DOHH2 (cell line): ENCODE measurements at regions not wholly inside any gene's neighbourhood (a gene's known extent, or its start where the extent isn't known, plus 50 kb on each side); places are given as distances from the start of the nearest gene placed in this dataset.

Experiments
- H3F3A ChIP-seq: fragments of 200-600 bp; sonication (generic), shearing (Covaris generic); 2 replicates; pipeline ENCODE4 v1.6.0; 2016; ENCODE audit warnings: antibody characterized with exemption, mild to moderate bottlenecking; ENCODE audit not compliant: control insufficient read depth, insufficient read depth
- H3K27ac ChIP-seq: fragments of 200-600 bp; sonication (generic); 2 replicates; pipeline ENCODE4 v1.5.1; 2014; ENCODE audit warnings: low read depth, mild to moderate bottlenecking, low read length, moderate library complexity
- H3K27me3 ChIP-seq: fragments of 200-600 bp; sonication (generic); 2 replicates; pipeline ENCODE4 v1.6.1; 2014; ENCODE audit warnings: mild to moderate bottlenecking, low read length, mixed read lengths; ENCODE audit not compliant: control insufficient read depth
- H3K36me3 ChIP-seq: fragments of 200-600 bp; sonication (generic); 2 replicates; pipeline ENCODE4 v1.6.1; 2014; ENCODE audit warnings: mild to moderate bottlenecking, low read length, moderate library complexity, mixed read lengths; ENCODE audit not compliant: control insufficient read depth
- H3K4me1 ChIP-seq: fragments of 200-600 bp; sonication (generic); 2 replicates; pipeline ENCODE4 v1.6.1; 2014; ENCODE audit warnings: mild to moderate bottlenecking, low read length, mixed read lengths; ENCODE audit not compliant: control insufficient read depth
- H3K4me2 ChIP-seq: fragments of 200-600 bp; sonication (generic); 2 replicates; pipeline ENCODE4 v1.6.0; 2014; ENCODE audit warnings: mild to moderate bottlenecking, low read length, moderate library complexity
- H3K4me3 ChIP-seq: fragments of 200-600 bp; sonication (generic); 2 replicates; pipeline ENCODE4 v1.5.1; 2014; ENCODE audit warnings: mild to moderate bottlenecking, low read length, mixed read lengths
- H3K79me2 ChIP-seq: fragments of 200-600 bp; sonication (generic); 2 replicates; pipeline ENCODE4 v1.6.1; 2014; ENCODE audit warnings: mild to moderate bottlenecking, low read length, mixed read lengths; ENCODE audit not compliant: control insufficient read depth
- H3K9me2 ChIP-seq: fragments of 200-600 bp; sonication (generic); replicated peaks from 2 replicates; pipeline ENCODE4 v1.6.1; 2014; ENCODE audit warnings: mild to moderate bottlenecking, low read length, mixed read lengths; ENCODE audit not compliant: control insufficient read depth
- H3K9me3 ChIP-seq: fragments of 200-600 bp; sonication (generic); 2 replicates; pipeline ENCODE4 v1.6.1; 2014; ENCODE audit warnings: antibody characterized with exemption, low read length, mixed read lengths; ENCODE audit not compliant: control insufficient read depth, insufficient read depth
- H4K20me1 ChIP-seq: fragments of 200-600 bp; sonication (generic); 2 replicates; pipeline ENCODE4 v1.6.0; 2014; ENCODE audit warnings: low read depth, mild to moderate bottlenecking, antibody characterized with exemption, low read length, moderate library complexity; ENCODE audit not compliant: control insufficient read depth, insufficient read depth
- EZH2phosphoT487 ChIP-seq: fragments of 200-600 bp; sonication (generic); IDR thresholded peaks from 2 replicates; pipeline ENCODE4 v1.6.1; 2017; ENCODE audit warnings: borderline replicate concordance, mild to moderate bottlenecking, antibody characterized with exemption, low read length, moderate library complexity, mixed read lengths
- TF ChIP-seq, protein P1 (sequence below): fragments of 200-600 bp; sonication (generic); IDR thresholded peaks from one replicate; pipeline ENCODE4 v1.5.1; 2014; ENCODE audit warnings: antibody characterized with exemption, mild to moderate bottlenecking, low read depth, low read length; ENCODE audit not compliant: poor library complexity, severe bottlenecking

- Histone ChIP-seq H3F3A (no peaks in the 10 kb centered on the region), H4K20me1 (no peaks in the 10 kb centered on the region), H3K4me1 (no peaks in the 10 kb centered on the region), H3K27ac (no peak overlapping the region), H3K4me3 (no peak overlapping the region), H3K9me3 (no peaks in the 10 kb centered on the region), H3K79me2 (no peaks in the 10 kb centered on the region), H3K9me2 (no peaks in the 10 kb centered on the region), H3K27me3 (no peaks in the 10 kb centered on the region), H3K36me3 (no peaks in the 10 kb centered on the region), H3K4me2 (no peak overlapping the region)
- TF ChIP-seq, protein P1, sequence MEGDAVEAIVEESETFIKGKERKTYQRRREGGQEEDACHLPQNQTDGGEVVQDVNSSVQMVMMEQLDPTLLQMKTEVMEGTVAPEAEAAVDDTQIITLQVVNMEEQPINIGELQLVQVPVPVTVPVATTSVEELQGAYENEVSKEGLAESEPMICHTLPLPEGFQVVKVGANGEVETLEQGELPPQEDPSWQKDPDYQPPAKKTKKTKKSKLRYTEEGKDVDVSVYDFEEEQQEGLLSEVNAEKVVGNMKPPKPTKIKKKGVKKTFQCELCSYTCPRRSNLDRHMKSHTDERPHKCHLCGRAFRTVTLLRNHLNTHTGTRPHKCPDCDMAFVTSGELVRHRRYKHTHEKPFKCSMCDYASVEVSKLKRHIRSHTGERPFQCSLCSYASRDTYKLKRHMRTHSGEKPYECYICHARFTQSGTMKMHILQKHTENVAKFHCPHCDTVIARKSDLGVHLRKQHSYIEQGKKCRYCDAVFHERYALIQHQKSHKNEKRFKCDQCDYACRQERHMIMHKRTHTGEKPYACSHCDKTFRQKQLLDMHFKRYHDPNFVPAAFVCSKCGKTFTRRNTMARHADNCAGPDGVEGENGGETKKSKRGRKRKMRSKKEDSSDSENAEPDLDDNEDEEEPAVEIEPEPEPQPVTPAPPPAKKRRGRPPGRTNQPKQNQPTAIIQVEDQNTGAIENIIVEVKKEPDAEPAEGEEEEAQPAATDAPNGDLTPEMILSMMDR: no peak
- no peak for TF ChIP-seq EZH2phosphoT487
Measured at GRCh38 chr1:48120621-48121020, 101.9 kb upstream of the SLC5A9 start.

GRCh38 chr1:48115835-48116234 is 106.7 kb upstream of the SLC5A9 start:
- Histone ChIP-seq H3K9me2 (no peaks in the 10 kb centered on the region), H3K9me3 (no peaks in the 10 kb centered on the region), H3F3A (no peaks in the 10 kb centered on the region), H3K4me3 (no peak overlapping the region), H3K4me2 (no peak overlapping the region), H3K27ac (no peak overlapping the region), H3K27me3 (peaks cover 2% of the 10 kb centered on the region; the same call in 1 of the 2 replicates), H3K79me2 (no peaks in the 10 kb centered on the region), H4K20me1 (no peaks in the 10 kb centered on the region), H3K4me1 (no peaks in the 10 kb centered on the region), H3K36me3 (no peaks in the 10 kb centered on the region)
- no peak for TF ChIP-seq EZH2phosphoT487
- TF ChIP-seq, protein P1: no peak

DNA sequence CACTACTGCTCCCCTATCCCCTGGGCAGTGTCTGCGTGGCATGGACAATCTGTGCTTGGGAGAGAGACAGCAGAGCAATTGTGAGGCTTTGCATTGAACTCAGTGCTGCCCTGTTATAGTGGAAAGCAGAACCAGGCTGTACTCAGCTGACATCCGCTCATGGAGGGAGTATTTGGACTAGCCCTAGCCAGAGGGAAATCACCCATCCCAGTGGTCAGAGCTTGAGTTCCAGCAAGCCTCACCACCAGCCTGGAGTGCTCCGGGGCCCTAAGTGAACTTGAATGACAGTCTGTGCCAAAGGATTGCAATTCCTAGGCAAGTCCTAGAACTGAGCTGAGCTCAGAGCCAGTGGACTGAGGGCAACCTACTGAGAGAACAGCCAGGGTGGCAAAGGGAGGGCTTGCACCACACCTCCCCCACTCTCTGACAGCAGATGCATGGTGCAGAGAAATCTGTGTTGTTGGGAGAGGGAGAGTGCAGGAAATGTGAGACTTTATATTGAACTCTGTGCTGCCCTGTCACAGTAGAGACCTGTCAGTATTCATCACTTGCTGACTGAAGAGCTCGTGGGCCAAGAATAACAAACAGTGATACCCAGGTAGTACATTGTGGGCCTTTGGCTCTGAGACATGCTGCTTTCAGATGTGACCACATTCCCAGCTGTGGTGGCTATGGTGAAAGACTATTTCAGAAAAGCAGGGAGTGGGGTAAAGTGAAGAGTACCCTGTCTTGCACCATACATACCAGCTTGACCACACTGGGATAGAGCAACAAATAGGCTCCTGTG is 107.7 kb upstream of the SLC5A9 start:
- H3K9me3 ChIP-seq: no peaks in the 10 kb centered on the region
- no peak overlapping the region for H3K27ac ChIP-seq
- H3K4me1 ChIP-seq: no peaks in the 10 kb centered on the region
- TF ChIP-seq EZH2phosphoT487: no peak
- TF ChIP-seq, protein P1: no peak
- H3F3A ChIP-seq: no peaks in the 10 kb centered on the region
- no peak overlapping the region for H3K4me2 ChIP-seq
- H3K36me3 ChIP-seq: no peaks in the 10 kb centered on the region
- H3K9me2 ChIP-seq: no peaks in the 10 kb centered on the region
- no peaks in the 10 kb centered on the region for H3K79me2 ChIP-seq
- H3K27me3 ChIP-seq: peaks cover 3% of the 10 kb centered on the region; the same call in 1 of the 2 replicates
- no peaks in the 10 kb centered on the region for H4K20me1 ChIP-seq
- no peak overlapping the region for H3K4me3 ChIP-seq
